Lower leg skin (tissue), 4 donors: ENCODE measurements at regions not wholly inside any gene's neighbourhood (a gene's known extent, or its start where the extent isn't known, plus 50 kb on each side); places are given as distances from the start of the nearest gene placed in this dataset.
A peak's percentile ranks its signal among the peaks of the same experiment; 100 is the strongest.

Experiments used
- DNase-seq, 2 donors: peaks; one replicate each; pipeline ENCODE4 v3.0.0-alpha.2; 2019; ENCODE audit warnings: low spot score in 2 of 2
- H3K4me3 ChIP-seq: fragments of 200-600 bp; sonication (generic); 2 replicates; pipeline ENCODE4 v1.5.1; 2017; ENCODE audit warnings: mild to moderate bottlenecking, low read depth; ENCODE audit not compliant: poor library complexity, severe bottlenecking
- POLR2A ChIP-seq, 2 donors: fragments of 450-650 bp; IDR thresholded peaks; one replicate each; pipeline ENCODE4 v1.6.1; 2016 to 2017; ENCODE audit warnings: antibody characterized with exemption in 2 of 2, mild to moderate bottlenecking in 1 of 2, moderate library complexity in 1 of 2
- WGBS, 2 donors: methylation state at CpG; one replicate each; pipeline ENCODE4 v1.1.5; 2018; 5-methylcytosine and 5-hydroxymethylcytosine counted together
- intact Hi-C: fragments of 100-400 bp; cut with DNase I; formaldehyde crosslinking; loops from one replicate; pipeline ENCODE4 v1.15.0; 2023; ENCODE audit warnings: low total_unique reads
- TF ChIP-seq, protein P1 (sequence below), 3 donors: fragments of 450-650 bp; IDR thresholded peaks; one replicate each; pipeline ENCODE4 v1.5.1; 2016; ENCODE audit warnings: antibody characterized with exemption in 3 of 3, mild to moderate bottlenecking in 3 of 3, moderate library complexity in 2 of 3

DNA sequence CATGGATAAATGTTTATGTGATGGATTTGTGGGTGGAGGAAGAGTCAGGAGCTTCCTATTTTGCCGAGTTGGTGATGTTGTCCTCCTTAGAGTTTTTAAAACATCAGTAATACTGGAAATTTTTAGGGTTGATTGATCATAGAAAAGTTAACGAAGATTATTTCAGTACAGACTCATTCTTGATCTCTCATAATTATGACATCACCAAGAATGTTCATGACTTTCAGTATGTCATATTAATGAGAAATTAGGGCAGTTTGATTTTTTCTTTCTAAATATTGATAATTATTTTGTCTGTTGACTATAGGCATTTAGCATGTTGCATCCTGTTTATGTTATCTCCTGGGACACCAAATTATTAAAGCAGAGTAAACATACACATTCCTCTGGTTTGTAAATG is 512.2 kb downstream of the CD109 start:
- no peak overlapping the region for H3K4me3 ChIP-seq
- intact Hi-C loops = no loop called here
- WGBS, 2 donors = 87 to 90% methylated on average over 2 of the region's 2 CpGs
- no peak for DNase-seq
- TF ChIP-seq POLR2A (IDR thresholded peaks at IDR 0.05) = no peak
- TF ChIP-seq, protein P1, sequence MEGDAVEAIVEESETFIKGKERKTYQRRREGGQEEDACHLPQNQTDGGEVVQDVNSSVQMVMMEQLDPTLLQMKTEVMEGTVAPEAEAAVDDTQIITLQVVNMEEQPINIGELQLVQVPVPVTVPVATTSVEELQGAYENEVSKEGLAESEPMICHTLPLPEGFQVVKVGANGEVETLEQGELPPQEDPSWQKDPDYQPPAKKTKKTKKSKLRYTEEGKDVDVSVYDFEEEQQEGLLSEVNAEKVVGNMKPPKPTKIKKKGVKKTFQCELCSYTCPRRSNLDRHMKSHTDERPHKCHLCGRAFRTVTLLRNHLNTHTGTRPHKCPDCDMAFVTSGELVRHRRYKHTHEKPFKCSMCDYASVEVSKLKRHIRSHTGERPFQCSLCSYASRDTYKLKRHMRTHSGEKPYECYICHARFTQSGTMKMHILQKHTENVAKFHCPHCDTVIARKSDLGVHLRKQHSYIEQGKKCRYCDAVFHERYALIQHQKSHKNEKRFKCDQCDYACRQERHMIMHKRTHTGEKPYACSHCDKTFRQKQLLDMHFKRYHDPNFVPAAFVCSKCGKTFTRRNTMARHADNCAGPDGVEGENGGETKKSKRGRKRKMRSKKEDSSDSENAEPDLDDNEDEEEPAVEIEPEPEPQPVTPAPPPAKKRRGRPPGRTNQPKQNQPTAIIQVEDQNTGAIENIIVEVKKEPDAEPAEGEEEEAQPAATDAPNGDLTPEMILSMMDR (IDR thresholded peaks at IDR 0.05) = no peak

DNA sequence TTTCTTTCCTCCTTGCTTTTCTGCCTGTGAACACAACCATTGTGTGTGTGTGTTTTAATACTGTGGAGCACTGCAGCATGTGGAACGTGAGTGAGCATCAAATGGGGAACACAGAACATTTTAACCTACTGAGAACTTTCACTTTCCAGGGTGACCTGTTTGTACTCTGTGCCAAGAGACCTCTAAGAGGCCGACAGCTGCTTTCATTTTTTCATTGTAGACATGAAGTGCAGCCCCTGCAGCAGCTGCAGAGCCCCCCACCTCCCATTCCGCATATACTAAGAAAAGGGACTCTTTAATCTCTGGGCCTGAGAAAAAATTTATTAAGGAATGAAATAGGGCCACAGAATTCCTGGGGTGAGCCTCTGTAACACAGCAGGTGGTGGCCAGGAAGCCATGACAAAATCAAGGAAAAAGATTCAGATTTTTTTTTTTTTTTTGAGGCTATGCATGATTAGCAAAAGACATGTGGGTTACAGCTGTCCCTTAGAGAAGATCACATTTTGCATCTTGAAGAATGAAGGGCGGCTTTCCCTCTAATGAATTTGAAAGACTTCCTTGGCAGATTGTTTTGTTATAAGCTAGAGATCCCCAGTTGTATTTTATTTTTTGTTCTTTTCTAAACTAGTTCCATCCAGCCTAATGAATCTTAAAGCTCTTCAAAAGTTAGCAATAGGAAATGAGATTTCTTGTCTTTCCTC is 503.4 kb downstream of the CD109 start:
- intact Hi-C loops = no loop called here

DNA sequence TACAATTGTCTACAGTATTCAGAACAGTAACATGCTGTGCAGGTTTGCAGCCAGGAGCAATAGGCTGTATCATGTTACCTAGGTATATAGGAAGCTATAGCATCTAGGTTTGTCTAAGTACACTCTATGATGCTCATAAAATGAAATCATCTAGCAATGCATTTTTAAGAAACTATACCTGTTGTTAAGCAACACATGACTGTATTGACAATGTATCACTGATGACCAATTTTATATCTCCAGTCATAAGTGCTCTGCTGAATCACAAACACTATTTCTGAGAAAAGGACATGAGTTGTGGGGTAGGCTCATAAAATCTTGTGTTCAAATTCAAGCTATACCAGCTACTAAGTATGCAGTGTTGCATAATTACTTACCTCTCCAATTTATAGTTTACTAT is 501.3 kb downstream of the CD109 start:
- intact Hi-C loops = no loop called here
- TF ChIP-seq POLR2A (IDR thresholded peaks at IDR 0.05) = no peak
- TF ChIP-seq, protein P1 (IDR thresholded peaks at IDR 0.05) = no peak
- no peak overlapping the region for H3K4me3 ChIP-seq
- DNase-seq = no peak

More for the DNA sequence above, 503.4 kb downstream of the CD109 start:
- DNase-seq = no peak
- WGBS, 2 donors = 54 to 66% methylated on average over 4 of the region's 4 CpGs
- TF ChIP-seq, protein P1 (IDR thresholded peaks at IDR 0.05) = no peak
- TF ChIP-seq POLR2A (IDR thresholded peaks at IDR 0.05) = no peak
- no peak overlapping the region for H3K4me3 ChIP-seq

DNA sequence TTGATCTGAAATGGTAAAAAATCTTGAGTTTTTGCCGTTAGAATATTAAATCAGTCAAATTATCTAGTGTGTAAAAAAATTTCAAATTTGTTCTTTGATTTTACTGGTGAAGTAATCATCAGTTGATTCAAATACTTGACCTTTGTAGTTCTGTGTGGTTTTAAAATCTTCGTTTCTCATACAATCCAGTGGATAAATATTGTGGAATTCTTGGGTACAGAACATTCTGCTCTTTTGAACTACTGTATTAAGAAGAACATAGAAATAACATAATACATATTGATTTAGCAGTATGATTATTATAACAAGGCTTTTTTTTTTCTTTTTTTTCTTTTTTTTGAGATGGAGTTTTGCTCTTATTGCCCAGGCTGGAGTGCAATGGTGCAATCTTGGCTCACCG is 491.8 kb downstream of the CD109 start:
- H3K4me3 ChIP-seq = no peak overlapping the region
- intact Hi-C loops = no loop called here
- TF ChIP-seq POLR2A (IDR thresholded peaks at IDR 0.05) = no peak
- TF ChIP-seq, protein P1 (IDR thresholded peaks at IDR 0.05) = no peak
- WGBS, 2 donors = 68 to 78% methylated on average over 3 of the region's 3 CpGs
- no peak for DNase-seq

DNA sequence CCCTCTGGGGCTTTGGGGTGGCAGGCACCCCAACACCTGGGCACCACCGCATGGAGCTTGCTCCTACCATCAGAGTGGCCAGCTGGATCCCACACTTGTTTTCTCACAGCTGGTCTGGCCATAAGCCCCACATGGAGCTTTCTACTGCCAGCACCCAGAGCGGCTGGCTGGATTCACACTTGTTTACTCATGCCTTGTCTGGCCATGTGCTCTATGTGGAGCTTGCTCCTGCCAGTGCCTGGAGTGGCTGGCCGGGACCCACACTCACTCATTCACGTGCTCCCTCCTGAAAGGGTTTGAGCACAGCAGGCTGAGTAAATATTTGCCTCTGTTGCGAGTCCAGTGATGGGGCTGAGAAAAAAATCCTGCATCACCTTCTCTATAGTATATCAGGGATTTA is 487.0 kb downstream of the CD109 start:
- DNase-seq = peak; percentile 58 to 86
- intact Hi-C loops = no loop called here
- 55 to 67% methylated on average over 5 of the region's 5 CpGs for WGBS, 2 donors

More for the DNA sequence above, 487.0 kb downstream of the CD109 start:
- TF ChIP-seq, protein P1 (IDR thresholded peaks at IDR 0.05) = no peak
- TF ChIP-seq POLR2A (IDR thresholded peaks at IDR 0.05) = no peak
- H3K4me3 ChIP-seq = no peak overlapping the region
